Panc1 (cell line): ENCODE measurements at regions not wholly inside any gene's neighbourhood (a gene's known extent, or its start where the extent isn't known, plus 50 kb on each side); places are given as distances from the start of the nearest gene placed in this dataset.

Experiments used
- CTCF ChIP-seq: fragments of 450-650 bp; IDR thresholded peaks from 2 replicates; pipeline ENCODE4 v1.5.1; 2017; ENCODE audit warnings: mild to moderate bottlenecking
- REST ChIP-seq, 2 experiments: IDR thresholded peaks; 2 replicates each; pipeline ENCODE4 v1.6.1; 2011 to 2012; ENCODE audit warnings: low read depth in 2 of 2, control low read depth in 1 of 2, low read length in 1 of 2, mild to moderate bottlenecking in 1 of 2, moderate library complexity in 1 of 2; ENCODE audit not compliant: insufficient read depth in 1 of 2

GRCh38 chrX:113977887-113978286, 606.0 kb upstream of the HTR2C start:
- no peak for TF ChIP-seq CTCF
- no peak for TF ChIP-seq REST (IDR thresholded peaks at IDR 0.05; ENCODE audit: insufficient read depth in 1 of 2, low read depth in 2 of 2, low read length in 1 of 2)
